ENCODE measurements at regions not wholly inside any gene's neighbourhood (a gene's known extent, or its start where the extent isn't known, plus 50 kb on each side); places are given as distances from the start of the nearest gene placed in this dataset.

GRCh38 chr4:4607336-4608213 lies 65.7 kb upstream of the STX18 start:
- H3K4me3 ChIP-seq (ENCODE audit: low read length), result no peak overlapping the region
- no peak for DNase-seq (ENCODE audit: low read depth)
- no peak for TF ChIP-seq CTCF (IDR thresholded peaks at IDR 0.05; ENCODE audit: insufficient read depth, low read depth, low read length, missing control alignments)

- TF ChIP-seq CTCF (IDR thresholded peaks at IDR 0.05; ENCODE audit: insufficient read depth, low read depth, low read length, missing control alignments), result no peak
- DNase-seq (ENCODE audit: low read depth), result no peak
- H3K4me3 ChIP-seq (ENCODE audit: low read length), result no peak overlapping the region
Measured at GRCh38 chr4:4606321-4606720, 64.5 kb upstream of the STX18 start.

DNA sequence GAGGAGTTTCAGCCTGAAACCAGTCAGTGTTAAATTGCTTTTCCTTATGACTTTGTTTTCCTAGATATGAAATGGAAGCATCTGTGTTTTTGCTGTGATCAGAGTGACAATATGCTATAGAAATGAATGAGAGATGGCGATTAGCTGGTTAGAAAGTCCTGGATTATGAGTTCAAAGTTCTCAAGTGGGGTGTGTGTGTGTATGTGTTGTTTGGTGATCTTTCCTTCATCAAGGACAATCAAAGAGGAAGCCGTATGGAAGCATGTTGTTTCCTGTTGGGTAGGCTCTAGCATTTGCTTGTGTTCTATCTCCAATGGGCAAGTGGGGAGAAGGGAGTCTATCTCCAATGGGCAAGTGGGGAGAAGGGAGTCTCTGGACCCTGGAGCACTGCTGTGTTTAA lies 64.0 kb upstream of the STX18 start:
- no peak for TF ChIP-seq CTCF (IDR thresholded peaks at IDR 0.05; ENCODE audit: insufficient read depth, low read depth, low read length, missing control alignments)
- H3K4me3 ChIP-seq (ENCODE audit: low read length), result no peak overlapping the region
- no peak for DNase-seq (ENCODE audit: low read depth)

GRCh38 chr4:4603592-4603991 lies 61.7 kb upstream of the STX18 start:
- no peak overlapping the region for H3K4me3 ChIP-seq (ENCODE audit: low read length)
- no peak for DNase-seq (ENCODE audit: low read depth)
- TF ChIP-seq CTCF (IDR thresholded peaks at IDR 0.05; ENCODE audit: insufficient read depth, low read depth, low read length, missing control alignments), result no peak

GRCh38 chr4:4603067-4603466 lies 61.2 kb upstream of the STX18 start:
- DNase-seq (ENCODE audit: low read depth), result no peak
- TF ChIP-seq CTCF (IDR thresholded peaks at IDR 0.05; ENCODE audit: insufficient read depth, low read depth, low read length, missing control alignments), result no peak
- no peak overlapping the region for H3K4me3 ChIP-seq (ENCODE audit: low read length)

DNA sequence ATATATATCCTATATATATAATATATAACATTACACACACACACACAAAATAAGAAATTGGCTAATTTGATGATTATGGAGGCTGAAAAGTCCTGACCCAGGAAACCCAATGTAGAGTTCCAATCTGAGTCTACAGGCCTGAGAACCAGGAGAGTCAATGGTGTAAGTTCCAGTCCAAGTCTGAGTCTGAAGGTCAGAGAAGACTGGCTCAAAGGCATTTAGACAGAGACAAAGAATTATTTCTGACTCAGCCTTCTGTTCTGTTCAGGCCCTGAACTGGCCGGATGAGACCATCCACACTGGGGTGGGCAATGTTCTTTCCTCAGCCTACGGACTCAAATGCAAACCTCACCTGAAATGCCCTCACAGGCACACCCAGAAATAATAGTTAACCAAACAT lies 60.6 kb upstream of the STX18 start:
- no peak for TF ChIP-seq CTCF (IDR thresholded peaks at IDR 0.05; ENCODE audit: insufficient read depth, low read depth, low read length, missing control alignments)
- no peak overlapping the region for H3K4me3 ChIP-seq (ENCODE audit: low read length)
- DNase-seq (ENCODE audit: low read depth), result no peak
